GM12891 (cell line): ENCODE measurements at regions not wholly inside any gene's neighbourhood (a gene's known extent, or its start where the extent isn't known, plus 50 kb on each side); places are given as distances from the start of the nearest gene placed in this dataset.

Source experiments
- PAX5 ChIP-seq: IDR thresholded peaks from 2 replicates; pipeline ENCODE4 v1.6.1; 2011; ENCODE audit warnings: low read length, moderate library complexity, mild to moderate bottlenecking; ENCODE audit not compliant: insufficient read depth, severe bottlenecking
- POLR2A ChIP-seq: IDR thresholded peaks from 2 replicates; pipeline ENCODE4 v1.6.1; 2011; ENCODE audit warnings: low read depth, low read length, control low read depth
- POLR2AphosphoS5 ChIP-seq: IDR thresholded peaks from 2 replicates; pipeline ENCODE4 v1.6.1; 2011; ENCODE audit warnings: low read depth, low read length, control low read depth
- POU2F2 ChIP-seq: IDR thresholded peaks from 2 replicates; pipeline ENCODE4 v1.6.1; 2011; ENCODE audit warnings: low read depth, mild to moderate bottlenecking, control low read depth, low read length, moderate library complexity
- TAF1 ChIP-seq: IDR thresholded peaks from 2 replicates; pipeline ENCODE4 v1.6.1; 2011; ENCODE audit warnings: low read depth, low read length, control low read depth

- TF ChIP-seq POLR2AphosphoS5 (no peak), POLR2A (no peak), TAF1 (no peak), PAX5 (no peak), POU2F2 (no peak)
These were observed 430.2 kb downstream of the QKI start for GRCh38 chr6:163844761-163845160.
